Duodenal mucosa (tissue), 2 donors: ENCODE measurements at regions not wholly inside any gene's neighbourhood (a gene's known extent, or its start where the extent isn't known, plus 50 kb on each side); places are given as distances from the start of the nearest gene placed in this dataset.

ENCODE experiments used
- H3K27ac ChIP-seq: one replicate; pipeline ENCODE4 v1.7.0; 2013; ENCODE audit warnings: low read depth, low read length
- H3K27me3 ChIP-seq, 2 donors: one replicate each; pipeline ENCODE4 v1.7.0; 2013; ENCODE audit warnings: low read length in 2 of 2, control low read depth in 1 of 2; ENCODE audit not compliant: insufficient read depth in 2 of 2, control insufficient read depth in 1 of 2
- H3K36me3 ChIP-seq, 2 donors: one replicate each; pipeline ENCODE4 v1.7.0; 2013; ENCODE audit warnings: low read length in 2 of 2, control low read depth in 1 of 2; ENCODE audit not compliant: insufficient read depth in 2 of 2, control insufficient read depth in 1 of 2
- H3K4me1 ChIP-seq, 2 donors: one replicate each; pipeline ENCODE4 v1.7.0; 2013; ENCODE audit warnings: low read length in 2 of 2, control low read depth in 1 of 2; ENCODE audit not compliant: insufficient read depth in 2 of 2, control insufficient read depth in 1 of 2
- H3K4me3 ChIP-seq, 2 donors: one replicate each; pipeline ENCODE4 v1.7.0; 2013; ENCODE audit warnings: low read length in 2 of 2, low read depth in 1 of 2
- H3K9ac ChIP-seq, 2 donors: one replicate each; pipeline ENCODE4 v1.7.0; 2013; ENCODE audit warnings: low read length in 2 of 2, low read depth in 1 of 2
- H3K9me3 ChIP-seq, 2 donors: one replicate each; pipeline ENCODE4 v1.7.0; 2013; ENCODE audit warnings: low read length in 2 of 2, control low read depth in 1 of 2; ENCODE audit not compliant: control insufficient read depth in 1 of 2

DNA sequence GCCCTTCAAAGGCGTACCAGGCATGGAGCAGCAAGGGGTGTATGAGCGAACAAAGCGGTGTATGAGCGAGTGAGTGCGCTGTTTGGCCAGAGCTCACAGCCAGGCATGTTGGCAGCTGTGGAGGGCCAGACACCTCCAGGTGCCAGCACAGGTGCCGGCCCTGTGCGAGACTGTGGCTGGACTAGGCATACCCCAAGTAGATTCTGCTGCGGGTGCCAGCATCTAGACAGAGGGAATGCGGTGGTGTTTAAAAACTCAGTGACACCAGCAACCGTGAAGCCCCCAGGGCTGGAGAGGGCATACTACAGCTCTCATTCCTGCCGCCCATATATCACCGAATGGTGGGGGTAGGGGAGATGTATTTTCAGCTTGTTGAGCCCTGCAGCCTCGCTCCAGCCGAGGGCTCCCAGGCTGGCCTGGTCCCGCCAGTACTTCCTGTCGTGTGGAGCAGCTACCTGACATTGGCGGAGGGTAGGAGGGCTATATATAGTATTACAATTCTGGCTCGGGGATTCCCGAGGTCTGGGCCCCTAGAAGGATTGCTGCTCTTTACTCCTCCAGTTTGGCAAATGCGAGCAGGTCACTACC is 1829.6 kb upstream of the NUDT12 start:
- Histone ChIP-seq H3K27ac (no peak overlapping the region), H3K4me1 (no peaks in the 10 kb centered on the region), H3K4me3 (no peak overlapping the region), H3K36me3 (no peaks in the 10 kb centered on the region), H3K9ac (no peak overlapping the region), H3K27me3 (no peaks in the 10 kb centered on the region), H3K9me3 (no peaks in the 10 kb centered on the region)

GRCh38 chr5:105380126-105380525 is 1817.5 kb upstream of the NUDT12 start:
- Histone ChIP-seq H3K27me3 (no peaks in the 10 kb centered on the region), H3K9me3 (peaks cover 3 to 9% of the 10 kb centered on the region in 2 donors), H3K4me1 (no peaks in the 10 kb centered on the region), H3K36me3 (no peaks in the 10 kb centered on the region), H3K27ac (no peak overlapping the region), H3K4me3 (no peak overlapping the region), H3K9ac (no peak overlapping the region)

DNA sequence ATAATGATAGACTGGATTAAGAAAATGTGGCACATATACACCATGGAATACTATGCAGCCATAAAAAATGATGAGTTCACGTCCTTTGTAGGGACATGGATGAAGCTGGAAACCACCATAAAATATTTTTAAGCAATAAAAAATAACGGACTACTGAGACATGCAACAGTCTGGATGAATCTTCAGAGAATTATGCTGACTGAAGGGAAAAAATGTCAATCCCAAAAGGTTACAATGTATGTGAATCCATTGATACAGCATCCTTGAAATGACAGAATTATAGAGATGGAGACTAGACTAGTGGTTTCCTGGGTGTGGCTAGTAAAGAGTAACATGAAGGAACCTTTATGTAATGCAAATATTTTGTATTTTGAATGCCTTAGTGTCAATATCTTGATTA is 1808.6 kb upstream of the NUDT12 start:
- no peaks in the 10 kb centered on the region for H3K36me3 ChIP-seq
- no peak overlapping the region for H3K9ac ChIP-seq
- H3K4me1 ChIP-seq = no peaks in the 10 kb centered on the region
- no peaks in the 10 kb centered on the region for H3K9me3 ChIP-seq
- no peak overlapping the region for H3K27ac ChIP-seq
- no peaks in the 10 kb centered on the region for H3K27me3 ChIP-seq
- H3K4me3 ChIP-seq = no peak overlapping the region

DNA sequence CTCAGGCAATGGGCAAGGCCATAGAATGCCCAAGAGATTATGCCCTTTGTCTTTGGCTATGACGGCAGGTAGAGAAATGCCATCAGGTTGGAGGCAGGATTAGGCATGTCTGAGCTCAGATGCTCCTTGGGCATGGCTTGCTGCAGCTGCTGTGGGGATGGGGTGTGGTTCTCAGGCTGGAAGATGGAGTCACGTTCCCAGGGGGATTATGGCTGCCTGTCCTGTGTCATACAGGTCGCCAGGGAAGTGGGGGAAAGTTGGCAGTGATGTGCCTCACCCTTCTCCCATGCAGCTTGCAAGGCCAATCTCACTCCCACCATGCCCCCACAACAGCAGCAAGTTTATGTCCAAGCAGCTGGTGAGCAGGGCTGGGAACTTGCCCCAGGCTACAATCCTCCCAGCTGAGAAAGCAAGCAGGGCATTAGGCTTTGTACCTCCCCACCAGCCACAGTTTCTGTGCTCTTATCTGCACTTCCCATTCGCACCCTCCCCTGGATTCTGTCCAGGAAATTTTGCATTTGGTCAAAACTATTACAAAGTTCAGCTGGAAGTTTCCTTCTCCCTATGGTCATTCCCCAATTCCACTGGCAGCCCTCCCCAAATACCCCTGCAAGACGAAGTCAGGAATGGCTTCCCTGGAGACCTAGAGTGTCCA is 1788.0 kb upstream of the NUDT12 start:
- no peak overlapping the region for H3K27ac ChIP-seq
- no peaks in the 10 kb centered on the region for H3K27me3 ChIP-seq
- no peaks in the 10 kb centered on the region for H3K36me3 ChIP-seq
- H3K9ac ChIP-seq = no peak overlapping the region
- peaks cover 3 to 4% of the 10 kb centered on the region in 2 donors for H3K9me3 ChIP-seq
- no peaks in the 10 kb centered on the region for H3K4me1 ChIP-seq
- H3K4me3 ChIP-seq = no peak overlapping the region

GRCh38 chr5:105331558-105331957 is 1769.0 kb upstream of the NUDT12 start:
- H3K27me3 ChIP-seq = no peaks in the 10 kb centered on the region
- no peaks in the 10 kb centered on the region for H3K4me1 ChIP-seq
- no peaks in the 10 kb centered on the region for H3K36me3 ChIP-seq
- no peak overlapping the region for H3K9ac ChIP-seq
- peaks cover 10 to 17% of the 10 kb centered on the region in 2 donors for H3K9me3 ChIP-seq
- H3K27ac ChIP-seq = no peak overlapping the region
- no peak overlapping the region for H3K4me3 ChIP-seq

GRCh38 chr5:105330185-105330584 is 1767.6 kb upstream of the NUDT12 start:
- Histone ChIP-seq H3K4me3 (no peak overlapping the region), H3K36me3 (no peaks in the 10 kb centered on the region), H3K9me3 (peaks cover 8 to 9% of the 10 kb centered on the region in 2 donors), H3K27ac (no peak overlapping the region), H3K27me3 (no peaks in the 10 kb centered on the region), H3K4me1 (no peaks in the 10 kb centered on the region), H3K9ac (no peak overlapping the region)

GRCh38 chr5:105304859-105305258 is 1742.3 kb upstream of the NUDT12 start:
- H3K36me3 ChIP-seq = no peaks in the 10 kb centered on the region
- no peaks in the 10 kb centered on the region for H3K27me3 ChIP-seq
- H3K4me1 ChIP-seq = no peaks in the 10 kb centered on the region
- H3K4me3 ChIP-seq = no peak overlapping the region
- peaks cover 0 to 5% of the 10 kb centered on the region in 2 donors for H3K9me3 ChIP-seq
- no peak overlapping the region for H3K27ac ChIP-seq
- no peak overlapping the region for H3K9ac ChIP-seq

DNA sequence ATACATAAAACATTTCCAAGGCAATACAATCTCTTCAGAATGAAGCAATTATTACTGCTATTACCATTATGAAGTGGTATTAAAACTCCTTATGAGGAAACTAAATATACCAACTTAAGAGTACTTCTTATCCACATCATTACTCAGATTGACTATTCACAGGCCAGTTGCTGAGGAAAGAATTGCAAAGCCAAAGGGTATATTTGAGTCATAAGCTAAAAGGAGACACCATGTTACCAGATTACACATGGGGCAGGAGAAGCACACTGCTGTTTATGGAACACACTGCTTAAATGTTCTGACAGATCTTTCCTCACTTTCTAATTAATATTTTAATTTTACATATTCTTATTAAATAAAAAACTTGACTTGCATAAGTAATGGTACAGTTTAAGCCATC is 1726.4 kb upstream of the NUDT12 start:
- Histone ChIP-seq H3K36me3 (no peaks in the 10 kb centered on the region), H3K27ac (no peak overlapping the region), H3K9ac (no peak overlapping the region), H3K4me1 (no peaks in the 10 kb centered on the region), H3K27me3 (no peaks in the 10 kb centered on the region), H3K4me3 (no peak overlapping the region), H3K9me3 (peaks cover 0 to 7% of the 10 kb centered on the region in 2 donors)

DNA sequence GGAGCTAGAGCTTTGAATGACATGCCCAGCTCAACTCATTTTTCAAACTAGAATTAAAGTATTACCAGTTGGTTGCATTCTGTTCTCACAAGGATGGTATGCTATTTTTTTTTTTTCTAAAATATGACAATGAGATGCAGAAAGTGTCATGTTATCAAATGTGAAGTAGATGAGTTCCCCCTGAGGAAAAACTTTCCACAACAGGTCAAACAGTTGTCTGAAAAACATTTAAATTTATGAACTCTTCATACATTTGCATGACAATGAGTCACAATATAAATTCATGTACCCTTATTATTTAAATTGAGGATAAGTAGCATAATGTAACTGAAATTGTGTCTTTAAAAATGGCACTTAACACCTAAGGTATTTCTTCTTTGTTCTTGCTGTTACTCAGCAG is 1720.5 kb upstream of the NUDT12 start:
- no peak overlapping the region for H3K27ac ChIP-seq
- no peaks in the 10 kb centered on the region for H3K36me3 ChIP-seq
- H3K27me3 ChIP-seq = no peaks in the 10 kb centered on the region
- no peak overlapping the region for H3K4me3 ChIP-seq
- H3K9me3 ChIP-seq = peaks cover 0 to 7% of the 10 kb centered on the region in 2 donors
- H3K4me1 ChIP-seq = no peaks in the 10 kb centered on the region
- H3K9ac ChIP-seq = no peak overlapping the region

- Histone ChIP-seq H3K27me3 (no peaks in the 10 kb centered on the region), H3K36me3 (no peaks in the 10 kb centered on the region), H3K9ac (no peak overlapping the region), H3K9me3 (peaks cover 0 to 5% of the 10 kb centered on the region in 2 donors), H3K4me3 (no peak overlapping the region), H3K4me1 (no peaks in the 10 kb centered on the region), H3K27ac (no peak overlapping the region)
These were observed 1711.5 kb upstream of the NUDT12 start for GRCh38 chr5:105274079-105274478.
